Colon (tissue), 2 donors: ENCODE measurements at regions not wholly inside any gene's neighbourhood (a gene's known extent, or its start where the extent isn't known, plus 50 kb on each side); places are given as distances from the start of the nearest gene placed in this dataset.
"Not testable (repeated sequence)": the region's sequence is repeated elsewhere in the genome, so short reads cannot be mapped to it uniquely, and the experiment has no call there.

Experiments used
- FAIRE-seq: peaks from 2 replicates; lab custom pipeline; 2012; peaks lifted over from hg19 to GRCh38; lab: Jason Lieb, UNC
- donor health status: control.
- donor health status: control.

DNA sequence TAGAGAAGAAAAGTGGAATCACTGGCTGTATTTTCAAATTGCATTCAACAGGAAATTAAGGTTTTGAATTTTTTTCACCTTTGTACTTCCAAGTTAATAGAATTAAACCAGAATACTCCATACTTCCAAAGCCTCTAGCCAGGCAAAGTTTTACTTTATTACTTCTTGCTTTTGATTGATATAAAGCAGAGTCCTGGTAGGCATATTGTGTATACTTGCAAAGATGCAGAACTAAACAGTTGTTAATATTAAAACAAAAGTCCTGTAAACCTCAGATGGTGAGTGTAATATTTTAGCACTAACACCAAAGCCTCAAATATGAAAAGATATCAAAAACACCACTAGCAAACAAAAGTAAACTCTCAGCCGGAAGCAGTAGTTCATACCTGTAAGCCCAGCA, 107.2 kb upstream of the C2CD4B start:
- no peak for FAIRE-seq

DNA sequence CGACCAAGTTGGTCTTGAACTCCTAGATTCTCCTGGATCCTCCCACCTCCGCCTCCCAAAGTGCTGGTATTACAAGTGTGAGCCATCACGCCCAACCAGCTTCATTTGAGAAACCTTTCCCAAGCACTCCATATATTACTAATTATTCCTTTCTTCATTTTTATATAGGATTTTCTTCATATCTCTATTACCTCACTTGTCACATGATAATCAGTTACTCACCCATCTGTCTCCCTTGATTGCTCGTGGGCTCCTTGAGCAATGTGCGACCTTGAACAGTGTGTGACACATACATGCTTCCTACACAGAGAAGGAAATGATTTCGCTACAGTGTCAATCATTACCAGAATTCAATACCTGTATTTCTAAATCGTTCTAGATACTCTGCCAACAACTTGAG, 110.7 kb upstream of the C2CD4B start:
- FAIRE-seq = no peak

DNA sequence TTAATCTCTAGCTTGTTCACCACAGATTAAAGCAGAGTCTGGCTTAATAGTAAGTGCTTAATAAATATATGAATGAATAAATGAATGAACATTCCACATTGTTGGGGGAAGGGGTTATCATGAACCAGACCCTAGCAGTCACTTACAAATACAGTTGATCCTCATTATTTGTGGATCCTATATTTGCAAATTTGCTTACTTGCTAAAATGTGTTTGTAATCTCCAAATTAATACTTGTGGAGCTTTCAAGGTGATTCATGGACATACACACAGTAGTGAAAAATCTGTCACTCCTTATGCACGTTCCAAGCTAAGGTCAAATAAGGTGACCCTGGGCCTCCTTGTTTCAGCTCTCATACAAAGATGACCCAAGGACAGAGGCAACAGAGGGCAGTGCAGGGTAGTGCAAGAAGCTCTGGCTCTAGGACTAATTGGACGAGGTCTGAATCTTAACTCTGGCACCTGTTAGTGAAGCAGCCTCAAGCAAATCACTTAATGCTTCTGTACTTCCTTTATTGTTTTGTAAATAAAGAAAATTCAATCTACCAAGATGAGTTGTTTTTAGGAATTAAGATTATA, 112.8 kb upstream of the C2CD4B start:
- no peak for FAIRE-seq

DNA sequence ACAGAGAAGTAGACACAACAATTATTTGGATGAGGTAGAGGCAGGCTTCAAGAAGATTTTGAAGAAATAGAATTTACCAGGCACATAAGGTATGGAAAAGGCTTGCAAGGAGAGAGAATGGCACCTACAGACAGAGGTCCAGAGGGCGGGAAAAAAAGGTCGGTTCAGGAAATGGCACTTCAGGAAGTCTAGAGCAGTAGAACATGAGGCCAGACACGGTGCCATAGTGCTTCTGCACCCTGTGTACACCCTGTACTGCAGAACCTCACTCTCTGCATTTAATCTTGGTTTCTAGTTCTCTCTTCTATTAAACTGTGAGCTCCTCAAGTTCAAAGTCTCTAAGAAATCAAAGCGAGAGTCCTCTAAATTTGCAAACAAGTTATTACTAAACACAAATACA, 113.4 kb upstream of the C2CD4B start:
- no peak for FAIRE-seq

DNA sequence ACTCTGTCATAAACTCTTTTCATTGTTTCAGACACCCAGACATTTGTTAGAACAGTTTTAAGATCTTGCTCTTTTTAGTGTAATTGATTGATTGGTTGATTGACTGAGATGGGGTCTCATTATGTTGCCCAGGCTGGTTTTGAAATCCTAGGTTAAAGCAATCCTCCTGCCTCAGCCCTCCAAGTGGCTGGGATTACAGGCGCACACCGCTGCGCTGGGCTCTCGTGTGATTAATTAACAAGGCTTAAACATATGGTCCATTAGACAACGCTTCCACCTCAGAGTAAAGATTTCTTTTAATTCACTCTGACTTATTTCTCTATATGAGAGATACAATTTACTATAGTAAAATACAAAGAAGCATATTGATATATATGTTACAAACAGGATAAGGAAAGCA, 114.0 kb upstream of the C2CD4B start:
- no peak for FAIRE-seq

DNA sequence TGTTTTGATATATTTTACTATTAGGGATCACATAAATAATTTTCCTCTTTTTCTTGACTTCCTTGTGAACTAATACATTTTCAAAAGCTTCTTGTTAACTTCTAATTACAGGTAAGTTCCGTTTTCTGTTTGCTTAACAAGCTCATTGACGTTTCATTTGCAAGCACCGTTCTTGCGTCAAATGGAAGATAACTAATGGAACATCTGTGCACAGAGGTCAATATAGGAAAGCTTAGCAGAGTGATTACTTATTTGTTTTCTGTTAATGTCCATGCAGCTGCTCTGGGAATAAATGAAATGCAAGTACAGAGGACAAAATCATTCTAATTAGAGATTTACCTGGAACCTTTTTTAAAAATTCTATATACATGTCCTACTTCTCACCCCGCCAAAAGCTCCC, 115.5 kb upstream of the C2CD4B start:
- no peak for FAIRE-seq

DNA sequence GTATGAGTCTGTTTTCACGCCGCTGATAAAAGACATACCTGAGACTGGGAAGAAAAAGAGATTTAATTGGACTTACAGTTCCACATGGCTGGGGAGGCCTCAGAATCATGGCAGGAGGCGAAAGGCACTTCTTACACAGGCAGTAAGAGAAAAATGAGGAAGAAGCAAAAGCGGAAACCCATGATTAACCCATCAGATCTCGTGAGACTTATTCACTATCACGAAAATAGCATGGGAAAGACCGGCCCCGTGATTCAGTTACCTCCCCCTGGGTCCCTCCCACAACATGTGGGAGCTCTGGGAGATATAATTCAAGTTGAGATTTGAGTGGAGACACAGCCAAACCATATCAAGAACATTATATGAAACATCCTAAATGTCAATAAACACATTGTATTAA, 116.7 kb upstream of the C2CD4B start:
- not testable (repeated sequence) for FAIRE-seq

DNA sequence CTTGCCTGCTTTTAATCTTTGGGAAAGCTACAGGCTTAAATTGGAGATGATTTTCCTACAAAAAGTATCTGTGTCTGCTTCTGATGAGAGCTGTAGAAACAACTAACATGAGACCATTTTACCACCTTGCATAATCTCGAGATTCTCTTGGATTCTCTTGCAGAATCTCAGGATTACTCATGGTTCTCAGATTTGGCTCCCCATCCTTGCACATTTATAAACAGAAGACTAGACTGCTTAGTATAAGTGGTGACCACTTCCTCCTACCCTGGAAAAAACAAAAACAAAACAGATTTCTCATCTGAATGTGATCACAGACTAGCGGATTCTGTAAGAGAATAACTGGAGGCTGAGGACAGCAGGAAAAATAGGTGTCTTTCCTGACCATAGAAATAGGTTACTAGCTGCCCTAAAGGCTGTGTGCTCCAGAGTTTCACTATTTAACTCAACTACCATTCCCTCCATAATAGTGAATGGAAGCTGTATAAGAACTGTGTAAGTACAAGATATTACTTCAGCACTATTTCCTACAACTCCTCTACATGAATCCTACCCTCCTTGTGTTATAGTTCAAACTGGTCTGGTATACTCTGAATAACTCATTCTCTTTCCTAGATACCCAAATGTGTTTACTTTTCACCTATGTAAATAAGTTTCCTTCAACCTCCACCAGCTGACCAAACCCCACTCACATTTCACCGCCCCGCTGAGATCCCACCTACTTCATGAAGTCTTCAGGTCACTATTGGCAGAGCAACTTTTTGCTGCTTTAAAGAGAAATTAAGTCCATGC, 122.2 kb upstream of the C2CD4B start:
- FAIRE-seq = no peak

DNA sequence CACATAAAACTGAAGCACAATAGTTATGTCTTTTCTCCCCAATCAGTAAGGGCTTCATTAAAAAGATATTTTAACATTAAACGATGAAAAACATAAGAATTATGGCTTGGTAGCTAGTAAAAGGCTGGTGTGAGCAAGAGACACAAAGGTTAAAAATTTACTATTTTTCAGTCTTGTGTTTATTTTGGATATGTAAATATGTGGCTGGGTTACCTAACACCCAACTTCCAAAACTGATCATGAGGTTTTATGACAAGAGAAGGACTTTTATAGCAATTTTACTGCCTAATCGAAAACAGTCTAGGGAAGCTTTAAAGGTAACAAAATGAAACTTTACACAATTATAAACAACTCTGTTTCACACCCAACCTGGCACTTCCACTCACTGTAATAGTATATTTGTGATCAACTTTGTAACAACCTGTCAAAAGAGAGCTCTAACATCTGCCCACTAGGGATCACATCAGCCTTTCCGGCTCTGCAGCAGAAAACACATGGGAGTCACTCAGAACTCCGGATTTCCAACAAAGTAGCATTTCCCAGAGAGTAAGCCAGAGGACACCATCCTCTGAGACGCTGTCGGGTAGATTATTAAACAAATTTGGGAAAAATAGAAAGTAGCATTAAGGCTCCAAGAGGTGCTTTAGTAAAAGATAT, 123.4 kb upstream of the C2CD4B start:
- no peak for FAIRE-seq

DNA sequence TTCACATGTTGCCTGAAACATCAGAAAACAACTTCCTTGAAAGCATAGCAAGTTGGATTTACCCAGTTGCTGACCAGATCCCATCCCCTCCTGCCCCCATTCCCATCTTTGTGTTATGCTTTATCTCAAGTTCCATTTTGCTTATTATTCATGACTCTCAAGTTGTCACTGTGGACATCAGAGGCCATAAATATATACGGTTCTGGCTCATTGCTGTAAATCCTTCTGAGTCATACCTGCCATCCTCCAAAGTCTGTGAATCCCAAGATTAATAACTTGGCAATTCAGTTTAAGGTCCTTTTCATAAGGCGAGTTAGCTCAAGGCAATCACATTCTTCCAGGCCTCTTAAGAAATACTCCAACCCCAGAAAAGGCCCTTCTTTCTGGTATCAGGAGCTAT, 126.2 kb upstream of the C2CD4B start:
- no peak for FAIRE-seq

DNA sequence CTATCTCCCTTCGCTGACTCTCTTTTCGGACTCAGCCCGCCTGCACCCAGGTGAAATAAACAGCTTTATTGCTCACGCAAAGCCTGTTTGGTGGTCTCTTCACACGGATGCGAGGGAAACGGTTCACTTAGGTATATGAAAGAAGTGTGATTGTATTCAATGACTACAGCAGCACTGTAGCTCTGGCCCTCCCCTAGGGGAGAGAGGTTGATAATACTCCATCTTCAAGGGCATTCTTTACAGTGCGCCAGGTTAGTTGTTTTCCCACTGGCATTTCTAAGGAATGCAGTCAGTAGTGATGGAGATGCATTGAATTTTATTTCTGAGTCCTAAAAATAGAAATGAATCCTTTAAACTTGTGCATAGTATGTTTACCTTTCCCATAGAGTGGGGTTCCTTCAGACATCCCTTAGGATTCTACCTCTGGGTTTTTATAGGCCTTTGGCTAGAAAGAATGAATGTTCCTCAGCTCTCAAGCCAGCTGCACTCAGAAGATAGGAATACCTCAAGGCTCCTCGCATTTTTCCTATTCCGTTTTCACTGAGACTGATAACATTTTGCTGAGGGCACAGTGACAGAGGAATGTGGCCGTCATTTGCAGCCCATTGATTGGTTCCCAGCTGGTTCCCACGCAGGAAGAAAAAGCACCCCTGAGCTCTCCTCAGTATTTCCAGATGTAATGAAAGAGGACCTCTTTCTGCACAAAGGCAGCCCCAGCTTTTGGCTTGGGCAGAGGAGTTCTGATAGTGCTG, 131.8 kb upstream of the C2CD4B start:
- FAIRE-seq = no peak

DNA sequence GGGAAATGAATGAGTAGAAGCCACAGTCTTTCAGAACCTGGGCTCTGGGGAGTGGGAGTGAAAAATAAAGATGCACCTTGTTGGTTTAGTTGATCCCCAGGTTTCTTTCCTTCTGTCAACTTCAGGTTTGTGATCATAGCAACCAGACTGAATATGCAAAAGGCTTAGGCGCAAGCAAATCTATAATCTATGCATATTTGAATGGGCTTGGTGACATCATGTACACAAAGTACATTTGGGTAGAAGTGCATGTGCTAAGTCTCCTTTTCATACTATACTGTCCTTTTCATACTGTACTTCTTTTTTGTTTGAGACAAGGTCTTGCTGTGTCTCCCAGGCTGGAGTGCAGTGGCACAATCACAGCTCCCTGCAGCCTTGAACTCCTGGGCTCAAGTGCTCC, 132.4 kb upstream of the C2CD4B start:
- FAIRE-seq = no peak

DNA sequence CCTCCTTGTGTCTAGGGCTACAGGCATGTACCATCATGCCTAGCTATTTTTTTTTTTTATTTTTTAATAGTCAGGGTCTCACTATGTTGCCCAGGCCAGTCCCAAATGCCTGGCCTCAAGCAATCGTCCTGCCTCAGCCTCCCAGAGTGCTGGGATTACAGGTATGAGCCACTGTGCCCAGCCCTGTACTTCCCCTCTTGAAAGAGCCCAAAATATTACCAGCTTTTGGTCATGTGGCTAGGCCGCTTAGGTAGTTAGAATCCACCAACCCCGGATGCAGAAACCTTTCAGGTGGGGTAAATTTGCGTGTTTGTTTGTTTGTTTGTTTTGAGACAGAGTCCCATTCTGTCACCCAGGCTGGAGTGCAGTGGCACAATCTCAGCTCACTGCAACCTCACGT, 132.8 kb upstream of the C2CD4B start:
- no peak for FAIRE-seq

DNA sequence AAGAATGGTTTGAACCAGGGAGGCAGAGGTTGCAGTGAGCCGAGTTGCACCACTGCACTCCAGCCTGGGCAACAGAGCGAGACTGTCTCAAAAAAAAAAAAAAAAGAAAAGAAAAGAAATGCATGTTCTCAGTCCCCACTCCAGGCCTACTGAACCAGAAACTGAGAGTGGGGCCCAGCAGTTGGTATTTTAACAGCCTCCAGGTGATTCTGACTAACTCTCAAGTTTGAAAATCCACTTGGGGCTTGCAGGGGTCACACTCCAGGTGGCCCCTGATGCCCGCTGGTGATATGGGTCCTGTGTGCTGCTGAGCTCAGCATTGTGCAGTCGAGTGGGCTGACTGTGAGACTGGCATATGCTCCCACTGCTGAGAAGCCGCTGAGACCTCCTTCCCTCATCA, 133.7 kb upstream of the C2CD4B start:
- FAIRE-seq = no peak

DNA sequence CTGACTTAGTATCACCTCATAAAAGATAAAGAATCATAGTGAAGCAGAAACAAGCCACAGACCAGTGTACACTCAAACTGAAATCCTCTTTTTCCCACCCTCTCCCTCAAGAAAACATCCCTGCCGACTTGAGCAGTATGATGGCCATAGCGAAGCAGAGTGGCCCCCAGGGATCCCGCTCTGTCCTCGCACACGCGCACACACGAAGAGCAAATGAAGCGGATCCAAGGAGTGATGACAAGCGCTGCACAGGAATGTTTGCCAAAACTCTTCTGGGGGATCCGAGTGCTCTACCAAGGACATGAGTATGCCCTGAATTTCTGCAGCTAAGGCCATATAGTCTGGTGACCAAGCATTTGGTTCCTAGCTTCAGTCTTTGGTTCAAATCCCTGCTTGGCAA, 134.5 kb upstream of the C2CD4B start:
- FAIRE-seq = no peak

DNA sequence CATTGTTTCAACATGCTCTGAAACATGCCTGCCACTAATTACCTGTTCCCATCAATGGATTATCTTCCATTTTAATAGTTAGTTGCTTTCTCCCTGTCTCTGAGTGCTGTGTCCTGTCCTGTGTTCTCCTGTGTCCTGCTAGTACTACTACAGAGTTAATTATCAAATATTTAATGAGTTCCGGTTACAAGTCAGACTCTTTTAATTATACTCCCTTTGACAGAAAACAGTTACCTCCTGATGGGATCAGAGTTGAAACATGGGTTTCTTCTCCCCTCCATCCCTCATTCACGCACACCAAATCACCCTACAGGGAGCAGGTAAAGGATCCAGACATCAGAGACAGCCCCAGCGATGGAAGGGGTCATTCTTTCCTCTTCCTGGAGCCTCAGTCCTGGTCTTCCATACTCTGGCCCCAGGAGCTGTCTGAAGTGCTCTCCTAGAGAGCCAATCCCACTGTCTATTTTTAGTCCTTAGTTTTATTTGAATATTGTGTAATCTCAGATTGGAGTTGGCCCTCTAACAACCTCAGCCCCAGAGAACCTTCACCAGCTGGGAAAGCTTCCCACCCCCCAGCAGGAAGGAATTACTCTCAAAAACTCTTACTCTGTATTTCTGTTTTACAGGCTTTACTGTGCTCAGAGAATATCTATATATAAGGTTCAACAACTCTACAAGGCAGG, 137.0 kb upstream of the C2CD4B start:
- no peak for FAIRE-seq

DNA sequence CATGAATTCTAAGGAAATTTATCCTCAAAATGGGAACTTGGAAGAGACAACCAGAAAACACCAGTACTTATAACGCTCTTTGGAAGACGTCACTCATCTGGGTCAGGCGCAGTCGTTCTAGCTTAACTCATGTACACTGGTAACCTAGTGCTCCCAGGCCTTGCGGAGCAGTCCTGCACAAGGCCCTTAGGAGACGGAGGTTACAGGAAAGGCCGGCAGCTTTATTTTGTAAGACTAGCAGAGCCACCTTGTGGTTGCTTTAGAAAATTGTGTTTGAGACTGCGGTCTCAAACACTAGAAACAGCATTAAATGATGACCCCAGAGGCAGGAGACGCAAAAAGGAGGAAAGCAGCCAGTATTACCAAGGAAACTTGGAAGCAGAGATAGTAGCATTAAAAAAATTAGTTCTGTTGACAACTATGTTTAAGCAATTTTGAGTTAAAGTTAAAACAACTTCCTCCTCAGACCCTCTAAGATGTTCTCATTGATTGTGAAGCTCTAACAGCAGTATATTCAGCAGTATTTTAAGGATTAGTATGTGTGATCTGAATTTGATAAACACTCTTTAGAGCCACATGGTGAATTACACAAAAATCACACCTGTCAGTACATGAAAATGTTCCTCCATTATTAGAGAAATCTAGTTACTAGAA, 141.9 kb upstream of the C2CD4B start:
- FAIRE-seq = no peak

DNA sequence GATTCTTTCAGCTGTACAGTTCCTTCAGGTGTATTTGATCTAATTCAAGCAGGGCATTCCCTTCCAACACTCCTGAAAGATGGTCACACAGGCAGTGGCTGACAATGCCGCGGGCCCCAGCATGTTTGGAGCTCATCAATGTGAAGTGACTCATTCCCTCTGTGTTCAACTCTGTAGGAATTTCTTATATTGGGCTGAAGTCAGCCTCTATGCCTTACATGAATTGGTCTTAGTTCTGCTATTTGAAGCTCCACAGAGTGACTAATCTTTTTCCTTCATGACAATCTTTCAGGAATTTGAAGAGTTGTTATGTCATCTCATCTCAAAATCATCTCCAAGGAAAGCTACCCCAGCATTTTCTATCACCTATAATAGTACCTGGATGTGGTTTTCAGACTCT, 142.5 kb upstream of the C2CD4B start:
- FAIRE-seq = no peak

DNA sequence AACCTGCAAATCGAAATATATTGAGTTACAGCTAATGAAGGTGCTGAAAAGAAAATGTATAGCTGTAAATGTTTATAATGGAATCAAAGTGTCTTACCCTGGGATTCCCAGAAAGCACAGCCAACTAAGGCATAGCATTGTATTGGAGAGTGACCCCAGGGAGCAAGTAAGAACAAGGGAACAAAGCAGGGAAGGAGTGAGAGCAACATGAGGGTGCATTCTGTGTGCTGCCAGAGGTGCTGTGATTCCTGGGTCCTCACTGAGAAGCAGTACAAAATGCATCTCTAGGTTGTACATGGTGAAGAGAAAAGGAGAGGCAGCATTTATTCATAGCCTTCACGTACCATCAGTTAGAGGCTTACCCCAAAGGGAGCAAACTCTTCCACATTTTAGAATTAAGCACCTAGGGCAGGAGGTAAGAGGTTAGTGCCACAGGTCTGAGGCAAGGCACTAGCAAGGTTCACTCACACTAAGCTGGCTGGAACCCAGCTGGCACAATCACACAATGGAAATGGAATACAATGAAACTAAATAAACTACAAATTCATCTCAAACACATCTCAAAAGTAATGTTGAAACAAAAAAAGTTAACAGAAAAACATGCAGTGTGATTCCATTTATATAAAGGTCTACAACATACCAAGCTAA, 151.5 kb upstream of the C2CD4B start:
- no peak for FAIRE-seq

DNA sequence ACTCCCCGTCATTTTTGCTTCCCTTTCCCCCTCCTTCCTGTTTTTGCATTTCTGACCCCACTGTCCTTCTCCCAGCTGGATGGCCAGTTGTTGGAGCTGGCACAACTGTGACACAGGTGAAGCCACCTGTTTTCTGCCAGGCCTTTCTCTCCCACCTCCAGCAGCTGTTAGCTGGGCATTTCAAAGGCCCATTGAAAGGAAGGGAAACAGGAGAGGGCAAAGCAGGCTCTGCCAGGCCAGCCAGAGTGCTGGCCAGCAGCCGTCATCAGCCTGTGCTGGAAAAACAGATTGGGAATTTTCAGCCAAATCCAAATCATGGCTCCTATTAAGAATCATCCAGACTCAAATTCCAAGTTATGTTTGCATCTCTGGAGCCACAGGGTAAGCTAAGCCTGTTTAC, 155.2 kb upstream of the C2CD4B start:
- no peak for FAIRE-seq

DNA sequence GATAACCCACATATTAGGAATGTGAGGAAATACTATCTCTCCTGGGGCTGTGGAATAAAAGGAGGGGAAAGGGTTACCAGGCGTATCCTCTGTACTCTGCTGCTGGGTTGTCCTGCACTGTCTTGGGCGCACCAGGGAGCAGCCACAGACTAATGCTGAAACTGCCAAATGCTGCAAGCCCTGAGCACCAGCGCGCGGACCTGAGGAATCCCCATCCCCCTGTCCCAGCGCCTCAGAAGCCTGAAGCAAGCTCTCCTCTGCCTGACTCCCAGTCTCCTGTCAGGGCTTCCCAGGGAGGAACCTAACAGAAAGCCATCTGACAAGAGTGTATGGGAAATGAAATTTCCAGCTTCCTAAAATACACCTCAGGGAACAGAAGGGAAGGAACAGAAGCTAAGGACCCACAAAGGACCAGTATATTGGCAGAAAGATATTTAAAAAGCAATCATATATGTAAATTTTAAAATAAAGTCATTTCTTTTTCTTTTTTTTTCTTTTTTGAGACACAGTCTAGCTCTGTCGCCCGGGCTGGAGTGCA, 158.3 kb upstream of the C2CD4B start:
- no peak for FAIRE-seq
